IMR-90 (cell line): ENCODE measurements at regions not wholly inside any gene's neighbourhood (a gene's known extent, or its start where the extent isn't known, plus 50 kb on each side); places are given as distances from the start of the nearest gene placed in this dataset.

ENCODE experiments used
- ATAC-seq: fragments of 200-7000 bp; cut with Tn5 transposase; 2 replicates; pipeline ENCODE4 v1.9.1; 2020; ENCODE audit warnings: low read depth, mild to moderate bottlenecking, moderate library complexity
- BruUV-seq: library from RNA; stranded (reverse); fragments of 400-500 nt; replicated peaks from 2 replicates; lab custom pipeline; 2021; lab: Mats Ljungman, UMichigan
- CTCF ChIA-PET: fragments of 300-600 bp; formaldehyde crosslinking; extraction: SDS; loops from one replicate; lab custom pipeline; 2021; ENCODE audit warnings: antibody characterized with exemption; lab: Yijun Ruan, JAX
- POLR2A ChIA-PET: fragments of 300-600 bp; sonication (Branson Sonifier 250); formaldehyde crosslinking; loops from one replicate; lab custom pipeline; 2022; ENCODE audit warnings: antibody characterized with exemption; ENCODE audit not compliant: unreplicated experiment; lab: Charles Lee
- DNase-seq: peaks from one replicate; pipeline ENCODE4 v3.0.0; 2013
- H2AFZ ChIP-seq: replicated peaks from 2 replicates; pipeline ENCODE3; 2013; ENCODE audit warnings: low read length, mild to moderate bottlenecking; ENCODE audit not compliant: poor library complexity
- H2AK5ac ChIP-seq: 2 replicates; pipeline ENCODE4 v1.6.1; 2013; ENCODE audit warnings: low read depth, low read length, inconsistent platforms
- H2AK9ac ChIP-seq: replicated peaks from 2 replicates; pipeline ENCODE3; 2013; ENCODE audit warnings: mild to moderate bottlenecking, low read depth, low read length, moderate library complexity; ENCODE audit not compliant: poor library complexity
- H2BK120ac ChIP-seq: 2 replicates; pipeline ENCODE4 v1.6.1; 2013; ENCODE audit warnings: low read depth, low read length, inconsistent platforms
- H2BK15ac ChIP-seq: 3 replicates; pipeline ENCODE4 v1.6.1; 2013; ENCODE audit warnings: low read depth, low read length, inconsistent platforms
- H2BK20ac ChIP-seq: 2 replicates; pipeline ENCODE4 v1.6.1; 2013; ENCODE audit warnings: low read depth, mild to moderate bottlenecking, inconsistent platforms, low read length, moderate library complexity
- H2BK5ac ChIP-seq: 2 replicates; pipeline ENCODE4 v1.6.1; 2013; ENCODE audit warnings: mild to moderate bottlenecking, low read depth, low read length, inconsistent platforms; ENCODE audit not compliant: poor library complexity, severe bottlenecking
- H3K14ac ChIP-seq: replicated peaks from 2 replicates; pipeline ENCODE4 v1.6.1; 2013; ENCODE audit warnings: low read depth, low read length, inconsistent platforms
- H3K18ac ChIP-seq: 2 replicates; pipeline ENCODE4 v1.6.1; 2013; ENCODE audit warnings: low read depth, low read length, control low read depth
- H3K23ac ChIP-seq: 2 replicates; pipeline ENCODE4 v1.6.1; 2013; ENCODE audit warnings: low read depth, low read length, inconsistent platforms
- H3K27ac ChIP-seq: 2 replicates; pipeline ENCODE4 v1.5.1; 2013; ENCODE audit warnings: mild to moderate bottlenecking, control low read depth, low read length; ENCODE audit not compliant: insufficient read depth
- H3K27me3 ChIP-seq: 2 replicates; pipeline ENCODE4 v1.6.1; 2013; ENCODE audit warnings: low read length; ENCODE audit not compliant: control insufficient read depth, insufficient read depth
- H3K36me3 ChIP-seq: 2 replicates; pipeline ENCODE4 v1.6.1; 2013; ENCODE audit warnings: low read length, mixed read lengths; ENCODE audit not compliant: control insufficient read depth, insufficient read depth
- H3K4ac ChIP-seq: 2 replicates; pipeline ENCODE4 v1.6.1; 2013; ENCODE audit warnings: low read depth, low read length, inconsistent platforms
- H3K4me1 ChIP-seq: 2 replicates; pipeline ENCODE4 v1.6.1; 2013; ENCODE audit warnings: low read length, mixed read lengths; ENCODE audit not compliant: control insufficient read depth, insufficient read depth
- H3K4me2 ChIP-seq: 2 replicates; pipeline ENCODE4 v1.6.1; 2013; ENCODE audit warnings: low read depth, mild to moderate bottlenecking, control low read depth, low read length, moderate library complexity
- H3K4me3 ChIP-seq: 2 replicates; pipeline ENCODE4 v1.5.1; 2013; ENCODE audit warnings: low read depth, mild to moderate bottlenecking, control low read depth, low read length, moderate library complexity; ENCODE audit not compliant: insufficient read depth
- H3K56ac ChIP-seq: 2 replicates; pipeline ENCODE4 v1.6.1; 2013; ENCODE audit warnings: low read length, inconsistent platforms; ENCODE audit not compliant: insufficient read depth; ENCODE audit errors: extremely low read depth
- H3K79me1 ChIP-seq, 2 experiments: 2 replicates each; pipeline ENCODE4 v1.6.1; 2013; ENCODE audit warnings: low read length in 2 of 2, inconsistent platforms in 1 of 2, low read depth in 1 of 2
- H3K9ac ChIP-seq: 2 replicates; pipeline ENCODE4 v1.6.1; 2013; ENCODE audit warnings: low read depth, low read length, control low read depth
- H3K9me1 ChIP-seq: 2 replicates; pipeline ENCODE4 v1.6.1; 2013; ENCODE audit warnings: low read length, inconsistent platforms; ENCODE audit not compliant: insufficient read depth
- H3K9me3 ChIP-seq: 2 replicates; pipeline ENCODE4 v1.6.1; 2013; ENCODE audit warnings: low read length; ENCODE audit not compliant: control insufficient read depth, insufficient read depth
- H4K20me1 ChIP-seq: 2 replicates; pipeline ENCODE4 v1.6.1; 2013; ENCODE audit warnings: low read length, inconsistent platforms; ENCODE audit not compliant: insufficient read depth
- H4K5ac ChIP-seq: 2 replicates; pipeline ENCODE4 v1.6.1; 2013; ENCODE audit warnings: mild to moderate bottlenecking, low read depth, low read length, control low read depth
- H4K8ac ChIP-seq, 2 experiments: 2 replicates each; pipeline ENCODE4 v1.6.1; 2013; ENCODE audit warnings: low read depth in 2 of 2, low read length in 2 of 2, control low read depth in 1 of 2, inconsistent platforms in 1 of 2
- H4K91ac ChIP-seq: 2 replicates; pipeline ENCODE4 v1.6.1; 2013; ENCODE audit warnings: low read depth, low read length, inconsistent platforms; ENCODE audit not compliant: insufficient read depth
- BHLHE40 ChIP-seq: fragments of 150-350 bp; IDR thresholded peaks from 2 replicates; pipeline ENCODE4 v1.6.1; 2016; ENCODE audit warnings: mild to moderate bottlenecking, low read depth, low read length
- CEBPB ChIP-seq: IDR thresholded peaks from 2 replicates; pipeline ENCODE4 v1.6.1; 2012; ENCODE audit warnings: low read depth, low read length, improper control_type of control experiment
- CHD1 ChIP-seq: IDR thresholded peaks from 2 replicates; pipeline ENCODE4 v1.6.1; 2012; ENCODE audit warnings: low read depth, low read length, improper control_type of control experiment
- CTCF ChIP-seq: conservative IDR thresholded peaks from 2 replicates; pipeline ENCODE4 v1.5.1; 2012; ENCODE audit warnings: mild to moderate bottlenecking, low read depth, low read length, improper control_type of control experiment
- FOS ChIP-seq: fragments of 150-350 bp; IDR thresholded peaks from 2 replicates; pipeline ENCODE4 v1.6.1; 2016; ENCODE audit warnings: low read depth, low read length
- MAFK ChIP-seq: IDR thresholded peaks from 2 replicates; pipeline ENCODE4 v1.6.1; 2012; ENCODE audit warnings: low read depth, low read length, improper control_type of control experiment
- MAZ ChIP-seq: IDR thresholded peaks from 2 replicates; pipeline ENCODE4 v1.6.1; 2012; ENCODE audit warnings: low read depth, mild to moderate bottlenecking, low read length, improper control_type of control experiment, moderate library complexity, borderline replicate concordance
- MXI1 ChIP-seq: IDR thresholded peaks from 2 replicates; pipeline ENCODE4 v1.6.1; 2012; ENCODE audit warnings: low read depth, mild to moderate bottlenecking, low read length, moderate library complexity, borderline replicate concordance
- NFE2L2 ChIP-seq: fragments of 150-350 bp; IDR thresholded peaks from 2 replicates; pipeline ENCODE4 v1.6.1; 2016; ENCODE audit warnings: low read depth, mild to moderate bottlenecking, low read length
- POLR2A ChIP-seq: IDR thresholded peaks from 2 replicates; pipeline ENCODE4 v1.6.1; 2012; ENCODE audit warnings: mild to moderate bottlenecking, low read depth, low read length
- RAD21 ChIP-seq: IDR thresholded peaks from 2 replicates; pipeline ENCODE4 v1.6.1; 2012; ENCODE audit warnings: low read length, improper control_type of control experiment
- RCOR1 ChIP-seq: IDR thresholded peaks from 2 replicates; pipeline ENCODE4 v1.6.1; 2012; ENCODE audit warnings: mild to moderate bottlenecking, low read length, improper control_type of control experiment; ENCODE audit not compliant: insufficient replicate concordance
- RFX5 ChIP-seq: IDR thresholded peaks from 2 replicates; pipeline ENCODE4 v1.8.0; 2012; ENCODE audit warnings: low read depth, mild to moderate bottlenecking, low read length, moderate library complexity
- SMC3 ChIP-seq: fragments of 150-350 bp; IDR thresholded peaks from 2 replicates; pipeline ENCODE4 v1.6.1; 2016; ENCODE audit warnings: low read depth, mild to moderate bottlenecking, antibody characterized with exemption, low read length, moderate library complexity
- WGBS, 2 experiments: methylation state at CpG; one replicate each; pipeline versions ENCODE4 v1.1.5 to v1.1.7; 2013; ENCODE audit warnings: missing lambda C conversion rate in 2 of 2; ENCODE audit not compliant: insufficient read length in 1 of 2; ENCODE audit errors: extremely low coverage in 2 of 2; 5-methylcytosine and 5-hydroxymethylcytosine counted together
- dilution Hi-C: fragments of 300-500 bp; cut with HindIII; formaldehyde crosslinking; loops from one replicate; pipeline ENCODE4 v1.14.3; 2018; ENCODE audit warnings: low sequenced_read_pairs; ENCODE audit not compliant: unreplicated experiment
- in situ Hi-C: fragments of 300-500 bp; cut with MboI; formaldehyde crosslinking; loops from 3 replicates; pipeline ENCODE4 v1.14.3; 2019; ENCODE audit warnings: low sequenced_read_pairs, inconsistent platforms, mixed read lengths
- intact Hi-C: fragments of 100-400 bp; cut with micrococcal nuclease; formaldehyde crosslinking; loops from 2 replicates; pipeline ENCODE4 v1.10.0; 2022
- TF ChIP-seq, protein P1 (sequence below): fragments of 150-350 bp; IDR thresholded peaks from 2 replicates; pipeline ENCODE4 v1.6.1; 2016; ENCODE audit warnings: low read depth, mild to moderate bottlenecking, low read length, moderate library complexity, borderline replicate concordance
- TF ChIP-seq, protein P2 (sequence below): fragments of 150-350 bp; IDR thresholded peaks from 2 replicates; pipeline ENCODE4 v1.6.1; 2017; ENCODE audit warnings: mild to moderate bottlenecking, antibody characterized with exemption, low read length, low read depth

GRCh38 chrX:115372152-115372551 lies 82.6 kb downstream of the LUZP4 start:
- Histone ChIP-seq H3K9me3 (no peaks in the 10 kb centered on the region), H3K27me3 (peaks cover 1% of the 10 kb centered on the region; the same call in 1 of the 2 replicates), H3K79me1 (no peaks in the 10 kb centered on the region), H4K8ac (no peak overlapping the region), H3K56ac (no peak overlapping the region), H3K4me3 (no peak overlapping the region), H4K5ac (no peak overlapping the region), H2BK5ac (peak overlapping the region; percentile 69), H4K91ac (no peak overlapping the region), H3K36me3 (no peaks in the 10 kb centered on the region), H2AK9ac (no peak overlapping the region), H2AK5ac (no peak overlapping the region), H3K14ac (no peak overlapping the region), H3K4me2 (peak overlapping the region; percentile 72; the same call in 1 of the 2 replicates), H2BK120ac (no peak overlapping the region), H2BK15ac (no peak overlapping the region), H3K9ac (no peak overlapping the region), H3K23ac (no peak overlapping the region), H2BK20ac (no peak overlapping the region), H3K27ac (no peak overlapping the region), H4K20me1 (no peaks in the 10 kb centered on the region), H3K4ac (no peak overlapping the region), H3K18ac (no peak overlapping the region), H2AFZ (no peak overlapping the region), H3K4me1 (peaks cover 5% of the 10 kb centered on the region), H3K9me1 (no peaks in the 10 kb centered on the region)
- BruUV-seq, result no TSS peak
- ATAC-seq, result peak; percentile 88
- in situ Hi-C loops (no loop called here), intact Hi-C loops (no loop called here), dilution Hi-C loops (no loop called here)
- POLR2A ChIA-PET, result no interaction called here
- DNase-seq, result peak; percentile 79
- no CpG with 5 or more reads among the region's 4 CpGs for WGBS, 2 experiments
- CTCF ChIA-PET, result no interaction called here
- TF ChIP-seq CTCF (no peak), CHD1 (no peak), NFE2L2 (no peak), MAFK (no peak), RCOR1 (no peak), RFX5 (no peak), CEBPB (no peak), FOS (no peak), MXI1 (no peak), MAZ (no peak), POLR2A (no peak), SMC3 (no peak), BHLHE40 (no peak), RAD21 (no peak)
- TF ChIP-seq, protein P1, sequence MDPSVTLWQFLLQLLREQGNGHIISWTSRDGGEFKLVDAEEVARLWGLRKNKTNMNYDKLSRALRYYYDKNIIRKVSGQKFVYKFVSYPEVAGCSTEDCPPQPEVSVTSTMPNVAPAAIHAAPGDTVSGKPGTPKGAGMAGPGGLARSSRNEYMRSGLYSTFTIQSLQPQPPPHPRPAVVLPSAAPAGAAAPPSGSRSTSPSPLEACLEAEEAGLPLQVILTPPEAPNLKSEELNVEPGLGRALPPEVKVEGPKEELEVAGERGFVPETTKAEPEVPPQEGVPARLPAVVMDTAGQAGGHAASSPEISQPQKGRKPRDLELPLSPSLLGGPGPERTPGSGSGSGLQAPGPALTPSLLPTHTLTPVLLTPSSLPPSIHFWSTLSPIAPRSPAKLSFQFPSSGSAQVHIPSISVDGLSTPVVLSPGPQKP, result no peak
- TF ChIP-seq, protein P2, sequence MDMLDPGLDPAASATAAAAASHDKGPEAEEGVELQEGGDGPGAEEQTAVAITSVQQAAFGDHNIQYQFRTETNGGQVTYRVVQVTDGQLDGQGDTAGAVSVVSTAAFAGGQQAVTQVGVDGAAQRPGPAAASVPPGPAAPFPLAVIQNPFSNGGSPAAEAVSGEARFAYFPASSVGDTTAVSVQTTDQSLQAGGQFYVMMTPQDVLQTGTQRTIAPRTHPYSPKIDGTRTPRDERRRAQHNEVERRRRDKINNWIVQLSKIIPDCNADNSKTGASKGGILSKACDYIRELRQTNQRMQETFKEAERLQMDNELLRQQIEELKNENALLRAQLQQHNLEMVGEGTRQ, result no peak
